Fibroblast of pulmonary artery (primary cell): ENCODE measurements at regions not wholly inside any gene's neighbourhood (a gene's known extent, or its start where the extent isn't known, plus 50 kb on each side); places are given as distances from the start of the nearest gene placed in this dataset.

Experiments
- DNase-seq: peaks from one replicate; pipeline ENCODE4 v3.0.0-alpha.2; 2010; ENCODE audit warnings: low read depth
- H3K4me3 ChIP-seq: replicated peaks from 2 replicates; pipeline ENCODE4 v1.5.1; 2011; ENCODE audit warnings: low read depth, mild to moderate bottlenecking, control low read depth, low read length, moderate library complexity
- TF ChIP-seq, protein P1 (sequence below): IDR thresholded peaks from 2 replicates; pipeline ENCODE4 v1.5.1; 2011; ENCODE audit warnings: mild to moderate bottlenecking, control low read depth, low read length, inconsistent platforms; ENCODE audit errors: missing control alignments

DNA sequence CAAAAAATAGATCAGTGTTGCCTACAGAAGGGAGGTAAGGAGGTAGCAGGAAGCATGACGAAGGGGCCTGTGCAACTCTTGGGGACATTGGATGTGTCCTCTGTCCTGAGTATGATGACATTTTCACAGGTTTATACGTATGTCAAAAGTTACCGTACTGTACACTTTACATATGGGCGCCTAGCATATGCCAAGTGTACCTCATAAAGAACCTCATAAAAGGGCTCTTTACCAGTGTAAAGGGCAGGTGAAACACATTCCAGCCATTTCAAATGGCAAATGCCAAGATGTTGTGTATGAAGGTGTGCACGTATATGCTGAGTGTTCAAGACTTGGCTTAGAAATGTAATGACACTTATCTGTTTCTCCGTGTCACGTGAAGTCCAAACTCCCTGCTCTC, 573.4 kb downstream of the EFNB2 start:
- no peak for DNase-seq
- TF ChIP-seq, protein P1, sequence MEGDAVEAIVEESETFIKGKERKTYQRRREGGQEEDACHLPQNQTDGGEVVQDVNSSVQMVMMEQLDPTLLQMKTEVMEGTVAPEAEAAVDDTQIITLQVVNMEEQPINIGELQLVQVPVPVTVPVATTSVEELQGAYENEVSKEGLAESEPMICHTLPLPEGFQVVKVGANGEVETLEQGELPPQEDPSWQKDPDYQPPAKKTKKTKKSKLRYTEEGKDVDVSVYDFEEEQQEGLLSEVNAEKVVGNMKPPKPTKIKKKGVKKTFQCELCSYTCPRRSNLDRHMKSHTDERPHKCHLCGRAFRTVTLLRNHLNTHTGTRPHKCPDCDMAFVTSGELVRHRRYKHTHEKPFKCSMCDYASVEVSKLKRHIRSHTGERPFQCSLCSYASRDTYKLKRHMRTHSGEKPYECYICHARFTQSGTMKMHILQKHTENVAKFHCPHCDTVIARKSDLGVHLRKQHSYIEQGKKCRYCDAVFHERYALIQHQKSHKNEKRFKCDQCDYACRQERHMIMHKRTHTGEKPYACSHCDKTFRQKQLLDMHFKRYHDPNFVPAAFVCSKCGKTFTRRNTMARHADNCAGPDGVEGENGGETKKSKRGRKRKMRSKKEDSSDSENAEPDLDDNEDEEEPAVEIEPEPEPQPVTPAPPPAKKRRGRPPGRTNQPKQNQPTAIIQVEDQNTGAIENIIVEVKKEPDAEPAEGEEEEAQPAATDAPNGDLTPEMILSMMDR = no peak

DNA sequence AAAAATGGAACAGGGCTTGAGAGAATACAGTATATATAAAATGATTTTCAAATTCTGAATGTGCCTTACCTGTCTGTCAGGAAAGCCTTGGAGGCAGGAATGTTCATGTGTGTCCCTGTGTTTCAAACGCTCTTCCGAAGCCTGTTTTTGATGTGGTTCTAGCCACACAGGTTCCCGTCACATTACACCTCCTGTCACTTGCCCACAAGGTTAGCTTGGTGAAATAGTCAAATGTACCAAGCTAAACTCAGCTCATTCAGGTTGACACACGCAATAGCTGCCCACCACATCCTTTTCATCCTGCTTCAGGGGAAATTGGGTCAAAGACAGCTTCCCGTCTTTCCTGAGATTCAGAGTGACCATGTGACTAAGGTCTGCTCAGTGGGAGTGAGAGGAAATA, 574.0 kb downstream of the EFNB2 start:
- H3K4me3 ChIP-seq = no peak overlapping the region
- TF ChIP-seq, protein P1 = no peak
- DNase-seq = no peak

More for the DNA sequence above, 573.4 kb downstream of the EFNB2 start:
- H3K4me3 ChIP-seq = no peak overlapping the region

DNA sequence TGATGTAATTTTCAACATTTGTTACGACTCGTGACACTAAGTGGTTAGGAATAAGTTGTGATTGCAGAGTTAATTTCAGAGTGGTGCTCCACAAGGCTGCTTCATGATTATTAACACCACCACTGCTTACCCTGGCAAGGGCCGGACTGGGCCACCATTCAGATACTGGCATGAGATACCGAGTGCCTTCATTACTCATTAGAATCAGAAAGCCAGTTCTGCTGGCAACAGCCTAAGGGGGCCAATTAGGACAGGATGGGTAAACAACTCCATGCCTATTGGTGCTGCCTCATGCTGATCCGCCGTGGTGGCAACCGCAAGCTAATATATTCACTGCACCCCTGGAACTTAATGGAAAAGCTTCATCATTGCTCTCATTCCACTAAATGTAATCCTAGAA, 575.1 kb downstream of the EFNB2 start:
- no peak overlapping the region for H3K4me3 ChIP-seq
- TF ChIP-seq, protein P1 = no peak
- DNase-seq = no peak

GRCh38 chr13:105959876-105960275, 575.6 kb downstream of the EFNB2 start:
- DNase-seq = no peak

DNA sequence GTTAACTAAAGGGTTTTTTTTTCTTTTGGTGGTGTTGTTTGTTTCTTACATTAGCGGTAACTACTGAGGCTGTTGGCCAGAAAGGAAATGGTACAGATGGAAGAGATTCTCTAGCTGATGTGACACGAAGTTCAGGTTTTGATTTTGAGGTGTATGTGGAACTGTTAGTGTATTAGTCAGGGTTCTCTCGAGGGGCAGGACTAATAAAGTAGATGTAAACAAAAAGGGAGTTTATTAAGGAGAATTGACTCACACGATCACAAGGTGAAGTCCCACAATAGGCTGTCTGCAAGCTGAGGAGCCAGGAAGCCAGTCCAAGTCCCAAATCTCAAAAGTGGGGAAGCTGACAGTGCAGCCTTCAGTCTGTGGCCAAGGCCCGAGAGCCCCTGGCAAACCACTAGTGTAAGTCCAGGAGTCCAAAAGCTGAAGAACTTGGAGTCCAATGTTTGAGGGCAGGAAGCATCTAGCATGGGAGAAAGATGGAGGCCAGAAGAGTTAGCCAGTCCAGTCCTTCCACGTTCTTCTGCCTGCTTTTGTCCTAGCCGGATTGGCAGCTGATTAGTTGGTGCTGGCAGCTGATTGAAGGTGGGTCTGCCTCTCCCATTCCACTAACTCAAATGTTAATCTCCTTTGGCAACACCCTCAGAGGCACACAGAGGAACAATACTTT, 577.6 kb downstream of the EFNB2 start:
- no peak for DNase-seq
- TF ChIP-seq, protein P1 = no peak
- no peak overlapping the region for H3K4me3 ChIP-seq

More at GRCh38 chr13:105959876-105960275, 575.6 kb downstream of the EFNB2 start:
- H3K4me3 ChIP-seq = no peak overlapping the region
- TF ChIP-seq, protein P1 = no peak

GRCh38 chr13:105956921-105957320, 578.5 kb downstream of the EFNB2 start:
- DNase-seq = no peak
- no peak overlapping the region for H3K4me3 ChIP-seq
- TF ChIP-seq, protein P1 = no peak

DNA sequence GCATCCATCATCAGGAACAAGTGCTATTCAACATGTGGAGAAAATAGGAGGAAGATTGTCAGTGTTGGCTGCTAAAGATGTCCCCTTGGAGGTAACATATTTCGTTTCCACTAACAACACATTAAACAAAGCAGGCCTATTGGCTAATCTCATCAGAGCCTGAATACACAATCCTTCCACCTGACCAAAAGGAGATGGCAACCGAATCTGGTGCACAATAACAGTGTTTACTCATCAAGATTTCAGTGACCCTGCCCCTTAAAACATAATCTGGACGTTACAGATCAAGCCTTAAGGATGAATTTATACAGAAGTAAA, 582.5 kb downstream of the EFNB2 start:
- no peak for DNase-seq
- no peak overlapping the region for H3K4me3 ChIP-seq
- TF ChIP-seq, protein P1 = no peak
